ENCODE measurements at regions not wholly inside any gene's neighbourhood (a gene's known extent, or its start where the extent isn't known, plus 50 kb on each side); places are given as distances from the start of the nearest gene placed in this dataset.

- Histone ChIP-seq H4K20me1 (ENCODE audit: insufficient read depth, low read length) (no peaks in the 10 kb centered on the region), H3K9me3 (ENCODE audit: low read depth, low read length) (no peaks in the 10 kb centered on the region), H3K4me2 (ENCODE audit: insufficient read depth, low read length) (no peak overlapping the region), H3K4me3 (ENCODE audit: insufficient read depth, low read length) (no peak overlapping the region), H3K4me1 (ENCODE audit: insufficient read depth, low read length) (no peaks in the 10 kb centered on the region), H3K27ac (ENCODE audit: low read depth, low read length) (no peak overlapping the region), H2AFZ (ENCODE audit: low read length) (no peak overlapping the region), H3K27me3 (ENCODE audit: insufficient read depth, low read length) (peaks cover 2% of the 10 kb centered on the region), H3K36me3 (ENCODE audit: insufficient read depth, low read length) (no peaks in the 10 kb centered on the region), H3K79me2 (ENCODE audit: insufficient read depth, low read length) (no peaks in the 10 kb centered on the region)
- no peak for DNase-seq (ENCODE audit: insufficient read length, low spot score, missing footprints)
- no peak for TF ChIP-seq CTCF (IDR thresholded peaks at IDR 0.05; ENCODE audit: extremely low read depth, low read depth, low read length)
Measured at GRCh38 chr2:15744820-15745219, 153.2 kb downstream of the DDX1 start.

- Histone ChIP-seq H2AFZ (ENCODE audit: low read length) (no peak overlapping the region), H3K4me3 (ENCODE audit: insufficient read depth, low read length) (no peak overlapping the region), H3K36me3 (ENCODE audit: insufficient read depth, low read length) (no peaks in the 10 kb centered on the region), H4K20me1 (ENCODE audit: insufficient read depth, low read length) (no peaks in the 10 kb centered on the region), H3K27ac (ENCODE audit: low read depth, low read length) (no peak overlapping the region), H3K4me2 (ENCODE audit: insufficient read depth, low read length) (no peak overlapping the region), H3K4me1 (ENCODE audit: insufficient read depth, low read length) (no peaks in the 10 kb centered on the region), H3K9me3 (ENCODE audit: low read depth, low read length) (no peaks in the 10 kb centered on the region), H3K79me2 (ENCODE audit: insufficient read depth, low read length) (no peaks in the 10 kb centered on the region), H3K27me3 (ENCODE audit: insufficient read depth, low read length) (peaks cover 2% of the 10 kb centered on the region)
- no peak for DNase-seq (ENCODE audit: insufficient read length, low spot score, missing footprints)
- no peak for TF ChIP-seq CTCF (IDR thresholded peaks at IDR 0.05; ENCODE audit: extremely low read depth, low read depth, low read length)
Measured at GRCh38 chr2:15745350-15745749, 153.7 kb downstream of the DDX1 start.

GRCh38 chr2:15745907-15746702 lies 154.4 kb downstream of the DDX1 start:
- no peaks in the 10 kb centered on the region for H3K4me1 ChIP-seq (ENCODE audit: insufficient read depth, low read length)
- no peak for TF ChIP-seq CTCF (IDR thresholded peaks at IDR 0.05; ENCODE audit: extremely low read depth, low read depth, low read length)
- peaks cover 2% of the 10 kb centered on the region for H3K27me3 ChIP-seq (ENCODE audit: insufficient read depth, low read length)
- H3K79me2 ChIP-seq (ENCODE audit: insufficient read depth, low read length): no peaks in the 10 kb centered on the region
- H4K20me1 ChIP-seq (ENCODE audit: insufficient read depth, low read length): no peaks in the 10 kb centered on the region
- no peaks in the 10 kb centered on the region for H3K36me3 ChIP-seq (ENCODE audit: insufficient read depth, low read length)
- no peaks in the 10 kb centered on the region for H3K9me3 ChIP-seq (ENCODE audit: low read depth, low read length)
- H3K27ac ChIP-seq (ENCODE audit: low read depth, low read length): no peak overlapping the region
- no peak for DNase-seq (ENCODE audit: insufficient read length, low spot score, missing footprints)
- no peak overlapping the region for H3K4me2 ChIP-seq (ENCODE audit: insufficient read depth, low read length)
- H2AFZ ChIP-seq (ENCODE audit: low read length): no peak overlapping the region
- no peak overlapping the region for H3K4me3 ChIP-seq (ENCODE audit: insufficient read depth, low read length)

- Histone ChIP-seq H3K27me3 (ENCODE audit: insufficient read depth, low read length) (no peaks in the 10 kb centered on the region), H3K4me2 (ENCODE audit: insufficient read depth, low read length) (no peak overlapping the region), H3K27ac (ENCODE audit: low read depth, low read length) (no peak overlapping the region), H4K20me1 (ENCODE audit: insufficient read depth, low read length) (no peaks in the 10 kb centered on the region), H3K79me2 (ENCODE audit: insufficient read depth, low read length) (no peaks in the 10 kb centered on the region), H3K4me3 (ENCODE audit: insufficient read depth, low read length) (no peak overlapping the region), H2AFZ (ENCODE audit: low read length) (no peak overlapping the region), H3K4me1 (ENCODE audit: insufficient read depth, low read length) (no peaks in the 10 kb centered on the region), H3K36me3 (ENCODE audit: insufficient read depth, low read length) (no peaks in the 10 kb centered on the region), H3K9me3 (ENCODE audit: low read depth, low read length) (no peaks in the 10 kb centered on the region)
- no peak for DNase-seq (ENCODE audit: insufficient read length, low spot score, missing footprints)
- TF ChIP-seq CTCF (IDR thresholded peaks at IDR 0.05; ENCODE audit: extremely low read depth, low read depth, low read length): no peak
Measured at GRCh38 chr2:15746703-15747550, 155.3 kb downstream of the DDX1 start.

All from osteoblast (primary cell).